Stimulated activated CD8-positive, alpha-beta memory T cell treated with anti-CD3 and anti-CD28 coated beads, Interleukin-7, amount 100 ng/mL, for 1 hour (primary cell): ENCODE measurements at regions not wholly inside any gene's neighbourhood (a gene's known extent, or its start where the extent isn't known, plus 50 kb on each side); places are given as distances from the start of the nearest gene placed in this dataset.

Experiments
- DNase-seq, 2 donors: peaks; one replicate each; pipeline ENCODE4 v3.0.0-alpha.2; 2020; ENCODE audit warnings: low read depth in 2 of 2

DNA sequence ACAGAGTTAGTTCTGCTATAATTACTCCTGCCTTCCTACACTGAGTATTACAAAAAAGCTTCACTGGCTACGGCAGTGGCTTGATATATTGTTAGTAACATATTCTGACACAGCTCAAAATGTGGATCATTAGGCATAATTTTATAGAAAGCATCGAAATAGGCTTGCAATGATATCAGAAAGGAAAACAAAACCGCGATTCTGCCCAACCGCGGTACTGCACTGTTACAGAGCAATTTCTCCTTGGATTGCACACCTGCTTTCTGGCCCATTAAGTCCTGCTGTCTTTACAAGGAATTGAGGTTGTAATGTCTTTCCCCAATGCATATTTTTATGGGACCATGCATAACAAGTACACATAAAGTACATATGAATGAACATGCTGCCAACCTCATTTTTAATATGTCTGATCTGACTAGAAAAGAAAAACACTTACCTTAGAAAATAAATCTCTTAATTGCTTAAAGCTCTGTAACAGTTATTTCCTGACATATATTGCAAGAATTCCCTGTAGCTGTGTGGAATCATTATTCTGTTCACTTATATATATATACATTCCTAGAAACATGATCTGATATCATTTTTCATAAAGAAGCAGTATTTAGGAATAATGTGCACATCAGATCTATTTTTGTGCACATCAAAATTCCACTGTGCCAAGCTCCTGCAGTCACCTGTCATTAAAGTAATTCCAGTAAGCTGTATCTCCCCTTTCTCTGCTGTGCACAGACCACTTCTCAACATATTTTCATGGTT, 763.9 kb downstream of the HACE1 start:
- DNase-seq = no peak

- no peak for DNase-seq
Measured at GRCh38 chr6:104087765-104088164, 772.0 kb downstream of the HACE1 start.

DNA sequence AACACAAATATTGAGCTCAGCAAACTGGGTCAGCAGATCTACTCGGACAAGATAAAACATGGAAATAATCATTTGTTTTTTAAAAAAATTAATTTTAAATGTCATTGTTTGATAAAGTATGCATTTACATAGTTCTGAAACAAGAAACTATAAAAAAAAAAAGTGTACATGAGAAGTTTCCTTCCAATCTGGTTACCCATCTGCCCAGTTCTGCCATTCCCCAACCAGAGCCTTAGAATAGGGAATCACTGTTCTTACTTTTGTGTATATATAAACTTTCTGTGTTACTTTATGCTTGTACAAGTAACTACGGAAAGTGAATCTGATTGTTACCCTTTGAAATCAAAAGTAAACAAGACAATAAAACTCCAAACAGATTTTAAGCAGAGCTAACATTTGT, 791.4 kb downstream of the HACE1 start:
- DNase-seq = no peak

- no peak for DNase-seq
Measured at GRCh38 chr6:104064876-104065275, 794.8 kb downstream of the HACE1 start.

GRCh38 chr6:104050455-104050854, 809.3 kb downstream of the HACE1 start:
- DNase-seq = no peak

DNA sequence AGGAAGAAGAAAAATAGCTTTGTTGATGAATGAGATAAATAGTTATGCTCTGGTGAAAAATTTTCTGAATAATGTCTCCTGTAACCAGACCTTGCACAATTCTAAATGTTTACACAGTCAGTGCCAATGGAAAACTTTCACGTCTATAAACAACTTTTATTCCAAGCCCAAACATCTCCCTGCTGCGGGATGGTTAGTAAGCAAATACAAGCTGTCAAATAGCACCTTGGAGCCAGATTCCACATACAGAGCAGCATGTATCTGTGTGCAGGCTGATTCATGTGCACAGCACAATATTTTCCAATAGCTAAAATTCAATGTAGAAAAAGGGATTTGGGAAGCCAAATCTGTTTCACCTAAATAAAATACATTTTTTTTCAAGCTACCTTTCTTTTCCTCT, 813.3 kb downstream of the HACE1 start:
- no peak for DNase-seq

DNA sequence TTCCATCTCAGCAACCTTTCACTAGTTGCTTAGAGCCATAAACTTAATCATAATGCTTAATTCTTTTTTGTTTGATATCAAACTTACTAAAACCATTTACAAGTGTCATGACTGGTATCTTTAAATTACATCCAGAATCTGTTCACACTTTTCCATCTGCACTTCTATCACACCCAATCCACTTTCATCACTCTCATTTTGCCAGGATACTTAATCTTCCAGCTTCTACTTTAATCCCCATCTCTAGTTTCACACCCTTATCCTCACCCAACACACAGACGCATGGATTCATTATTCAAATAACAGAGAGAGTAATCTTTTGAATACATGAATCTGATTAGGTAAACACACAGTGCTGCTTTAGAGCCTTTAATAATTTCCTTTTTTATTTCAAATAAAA, 828.4 kb downstream of the HACE1 start:
- DNase-seq = no peak

- DNase-seq = no peak
Measured at GRCh38 chr6:104022126-104022525, 837.6 kb downstream of the HACE1 start.

GRCh38 chr6:104019075-104019753, 840.5 kb downstream of the HACE1 start:
- DNase-seq = no peak

GRCh38 chr6:104017410-104018381, 842.0 kb downstream of the HACE1 start:
- DNase-seq = no peak

DNA sequence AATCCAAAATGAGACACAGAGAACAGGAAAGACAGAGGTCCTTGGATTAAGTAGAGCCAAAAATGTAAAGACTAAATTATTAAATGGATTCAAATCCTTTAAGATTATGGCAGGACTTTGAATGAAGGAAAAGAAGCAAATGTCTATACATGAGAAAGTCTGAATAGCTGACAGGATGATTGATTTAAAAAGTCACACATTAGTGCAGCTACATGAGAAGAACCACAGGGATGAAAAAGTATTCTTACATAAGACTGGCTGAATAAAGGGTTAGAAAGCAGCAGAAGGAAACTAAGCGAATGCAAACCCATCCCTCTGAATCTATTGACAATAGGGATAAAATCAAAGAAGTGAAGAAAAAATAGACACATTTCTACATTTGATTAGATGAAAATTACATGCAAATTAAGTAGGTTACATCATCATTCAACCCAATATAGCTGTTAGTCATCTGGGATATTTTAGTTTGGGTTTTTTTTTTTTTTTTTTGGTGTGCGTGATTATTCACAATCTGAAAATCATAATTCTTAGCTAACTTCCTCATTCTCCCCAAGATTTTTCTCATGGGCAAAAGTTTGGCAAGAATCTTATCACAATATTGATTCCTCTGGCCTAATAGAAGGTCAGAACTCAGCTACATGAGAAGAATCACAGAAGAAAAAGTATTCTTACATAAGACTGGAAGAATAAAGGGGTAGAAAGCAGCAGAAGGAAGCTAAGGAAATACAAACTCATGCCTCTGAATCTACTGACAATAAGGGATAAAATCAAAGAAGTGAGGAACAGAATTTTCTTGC, 845.4 kb downstream of the HACE1 start:
- no peak for DNase-seq

DNA sequence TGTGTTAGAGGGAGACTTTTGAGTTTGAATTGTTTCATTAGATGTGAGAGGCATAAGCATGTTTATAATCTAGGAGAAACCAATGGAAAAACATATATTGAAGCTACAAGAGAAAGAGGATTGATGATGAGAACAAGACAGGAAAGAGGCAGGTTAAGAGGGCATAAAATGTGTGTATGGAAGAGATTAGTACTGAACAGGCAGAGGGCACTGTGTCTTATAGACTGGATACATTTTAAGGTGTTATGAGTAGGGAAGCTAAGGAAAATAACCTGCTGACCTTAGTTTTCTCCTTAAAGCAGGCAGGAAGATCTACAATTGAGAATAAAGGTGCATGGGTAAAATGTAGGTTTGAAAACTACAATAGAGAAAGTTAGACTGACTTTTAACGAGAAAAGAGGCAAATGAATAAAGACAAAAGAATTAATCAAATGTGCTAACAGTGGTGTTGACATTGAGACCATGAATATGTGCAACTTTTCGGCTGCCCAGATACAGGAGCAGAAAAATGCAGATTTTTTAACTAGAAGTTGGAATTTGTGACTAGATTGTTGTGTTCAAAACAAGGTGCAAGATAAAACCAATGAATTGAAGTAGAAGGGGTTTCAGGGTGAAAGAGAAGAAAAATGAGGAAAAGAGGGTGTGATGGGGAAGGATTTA, 846.3 kb downstream of the HACE1 start:
- DNase-seq = no peak

DNA sequence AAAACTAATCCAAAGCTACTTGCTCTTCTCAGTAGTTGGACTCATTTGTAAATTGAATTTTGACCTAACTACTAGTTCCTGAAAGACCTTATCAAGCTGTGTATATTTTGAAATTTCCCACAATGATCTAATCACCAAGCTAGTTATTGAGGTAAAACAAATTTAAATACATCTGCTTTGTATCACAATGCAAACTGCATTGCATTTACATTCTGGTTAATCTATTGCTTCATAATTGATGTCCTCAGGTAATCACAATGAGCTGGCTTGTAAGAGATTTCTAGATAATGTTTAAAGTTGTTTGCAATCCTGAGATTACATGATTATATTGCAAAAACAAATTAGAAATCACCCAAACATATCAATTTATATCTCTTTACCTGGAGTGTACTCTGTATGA, 848.8 kb downstream of the HACE1 start:
- no peak for DNase-seq

GRCh38 chr6:104003803-104004516, 855.8 kb downstream of the HACE1 start:
- no peak for DNase-seq

- no peak for DNase-seq
Measured at GRCh38 chr6:103995571-103995970, 864.1 kb downstream of the HACE1 start.

GRCh38 chr6:103983860-103984259, 875.9 kb downstream of the HACE1 start:
- DNase-seq = no peak

- DNase-seq = no peak
Measured at GRCh38 chr6:103983011-103983410, 876.7 kb downstream of the HACE1 start.

DNA sequence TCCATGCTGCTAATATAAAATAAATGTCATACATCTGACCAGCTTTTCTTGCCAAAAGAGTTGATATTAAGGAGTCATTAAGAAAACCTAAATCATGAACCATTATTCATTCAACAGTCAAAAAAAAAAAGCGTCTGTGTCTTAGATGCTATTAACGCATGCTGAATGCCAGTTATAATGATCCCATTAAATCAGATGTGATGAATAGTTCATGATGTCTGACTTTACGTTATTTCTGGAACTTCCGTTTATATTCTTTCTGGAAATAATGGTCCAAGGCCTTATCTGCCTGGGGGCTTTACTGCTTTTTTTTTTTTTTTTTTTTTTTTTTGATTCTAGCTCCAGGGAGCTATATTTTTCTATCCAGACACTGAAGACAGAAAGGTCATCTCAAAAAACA, 877.1 kb downstream of the HACE1 start:
- DNase-seq = no peak

GRCh38 chr6:103979308-103979707, 880.4 kb downstream of the HACE1 start:
- no peak for DNase-seq

DNA sequence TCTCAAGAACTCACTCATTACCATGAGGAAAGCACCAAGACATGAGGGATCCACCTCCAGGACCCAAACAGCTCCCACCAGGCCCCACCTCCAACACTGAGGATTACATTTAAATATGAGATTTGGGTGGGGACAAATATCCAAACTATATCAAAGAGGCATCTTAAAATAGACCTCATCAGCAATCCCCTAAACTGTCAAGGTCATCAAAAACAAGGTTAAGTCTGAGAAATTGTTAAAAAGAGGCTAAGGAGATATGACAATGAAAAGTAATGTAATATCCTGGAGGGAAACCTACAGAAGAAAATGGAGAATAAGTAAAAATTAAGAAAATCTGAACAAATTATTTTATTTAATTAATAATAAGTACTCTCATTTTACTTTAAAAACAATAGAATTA, 922.3 kb downstream of the HACE1 start:
- DNase-seq = no peak
